Middle frontal gyrus (tissue), 1 donor: ENCODE measurements at regions not wholly inside any gene's neighbourhood (a gene's known extent, or its start where the extent isn't known, plus 50 kb on each side); places are given as distances from the start of the nearest gene placed in this dataset.
"Not testable (repeated sequence)": the region's sequence is repeated elsewhere in the genome, so short reads cannot be mapped to it uniquely, and the experiment has no call there.

Experiments
- DNase-seq: peaks from one replicate; pipeline ENCODE4 v3.0.0-alpha.2; 2015; ENCODE audit warnings: low spot score; ENCODE audit errors: extremely low spot score

- DNase-seq, result no peak
Measured at GRCh38 chr5:77910602-77911188, 134.6 kb upstream of the TBCA start.

DNA sequence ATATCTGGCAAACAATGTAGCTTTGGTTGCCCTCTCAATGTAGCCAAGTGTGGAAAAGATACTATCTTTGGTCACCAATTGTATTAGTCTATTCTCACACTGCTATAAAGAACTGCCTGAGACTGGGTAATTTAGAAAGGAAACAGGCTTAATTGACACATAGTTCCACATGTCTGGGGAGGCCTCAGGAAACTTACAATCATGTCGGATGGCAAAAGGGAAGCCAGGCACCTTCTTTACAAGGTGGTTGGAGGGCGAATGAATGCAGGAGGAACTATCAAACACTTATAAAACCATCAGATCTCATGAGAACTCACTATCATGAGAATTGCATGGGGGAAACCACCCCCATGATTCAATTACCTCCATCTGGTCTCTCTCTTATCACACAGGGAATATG is 133.1 kb upstream of the TBCA start:
- no peak for DNase-seq

DNA sequence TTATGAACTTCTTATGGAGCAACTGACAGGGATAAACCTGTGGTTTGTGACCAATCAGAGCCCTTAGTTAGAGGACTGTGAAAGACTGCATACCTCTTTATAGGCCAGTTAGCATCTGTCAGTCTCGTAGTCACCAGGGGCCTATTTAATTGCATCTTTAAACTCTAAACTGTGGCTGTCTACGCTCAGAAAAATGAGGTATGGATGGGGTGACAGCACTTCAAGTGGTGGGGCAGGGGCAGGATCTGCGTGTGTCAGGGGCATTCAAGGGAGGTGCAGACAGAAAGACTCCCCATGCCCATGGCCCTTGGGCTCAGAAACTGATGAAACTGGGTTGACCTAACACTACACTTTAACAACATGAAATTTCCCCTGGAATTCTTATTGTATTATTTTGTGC is 132.6 kb upstream of the TBCA start:
- DNase-seq, result no peak

DNA sequence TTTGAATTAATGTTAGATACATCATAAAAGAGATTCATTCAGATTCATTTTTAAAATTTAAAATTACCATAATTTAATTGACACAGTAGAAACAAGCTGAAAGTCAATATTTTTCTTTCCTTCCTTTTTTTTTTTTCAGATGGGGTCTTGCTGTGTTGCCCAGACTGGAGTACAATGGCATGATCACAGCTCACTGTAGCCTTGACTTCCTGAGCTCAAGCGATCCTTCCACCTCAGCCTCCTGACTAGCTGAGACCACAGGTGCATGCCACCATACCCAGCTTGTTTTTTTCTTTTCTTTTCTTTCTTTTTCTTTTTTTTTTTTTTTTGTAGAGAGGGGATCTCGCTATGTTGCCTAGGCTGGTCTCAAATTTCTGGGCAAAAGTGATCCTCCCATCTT is 131.6 kb upstream of the TBCA start:
- DNase-seq, result no peak

GRCh38 chr5:77906806-77907205 is 130.7 kb upstream of the TBCA start:
- DNase-seq, result no peak

DNA sequence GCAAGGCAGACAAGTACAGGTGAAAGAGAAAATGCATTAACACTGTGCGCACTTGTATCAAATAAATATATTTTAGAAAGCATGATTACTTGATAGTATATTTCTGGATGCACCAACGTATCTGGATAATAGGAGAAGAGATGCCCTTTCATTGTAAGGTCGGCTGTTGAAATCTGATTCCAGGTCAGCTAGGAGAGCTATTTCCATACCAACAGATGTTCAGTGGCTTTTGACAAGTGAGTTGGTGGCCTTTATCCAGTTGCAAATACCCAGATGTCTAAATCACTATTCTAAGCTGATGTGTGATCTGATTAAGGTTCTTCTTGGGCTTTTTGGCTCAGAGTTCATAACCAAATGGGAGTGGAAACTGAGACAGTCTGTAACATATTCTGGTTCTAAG is 128.2 kb upstream of the TBCA start:
- no peak for DNase-seq

DNA sequence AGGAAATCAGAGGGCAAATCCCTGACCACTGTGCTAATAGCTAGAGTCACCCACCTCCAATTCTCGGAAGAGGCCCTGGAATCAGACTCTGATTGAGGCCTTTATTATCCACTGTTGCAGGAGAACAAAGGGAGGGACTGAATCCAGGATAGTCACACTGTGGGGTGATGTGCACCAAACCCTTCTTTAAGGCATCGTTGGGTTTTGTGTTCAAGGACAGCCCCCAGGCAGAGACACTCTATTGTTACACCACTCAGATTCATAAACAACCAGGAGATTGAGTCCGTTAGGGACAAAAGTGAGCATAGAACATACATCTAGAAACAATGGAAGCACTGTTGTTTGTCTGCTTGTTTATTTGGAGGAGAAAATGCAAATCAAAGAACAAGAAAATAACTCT is 124.6 kb upstream of the TBCA start:
- peak; percentile 65 for DNase-seq

- DNase-seq, result peak; percentile 83
Measured at GRCh38 chr5:77898385-77898784, 122.2 kb upstream of the TBCA start.

- DNase-seq, result no peak
Measured at GRCh38 chr5:77896338-77896737, 120.2 kb upstream of the TBCA start.

- DNase-seq, result not testable (repeated sequence)
Measured at GRCh38 chr5:77894103-77894502, 118.0 kb upstream of the TBCA start.

GRCh38 chr5:77893225-77893860 is 117.2 kb upstream of the TBCA start:
- DNase-seq, result peak; percentile 39

DNA sequence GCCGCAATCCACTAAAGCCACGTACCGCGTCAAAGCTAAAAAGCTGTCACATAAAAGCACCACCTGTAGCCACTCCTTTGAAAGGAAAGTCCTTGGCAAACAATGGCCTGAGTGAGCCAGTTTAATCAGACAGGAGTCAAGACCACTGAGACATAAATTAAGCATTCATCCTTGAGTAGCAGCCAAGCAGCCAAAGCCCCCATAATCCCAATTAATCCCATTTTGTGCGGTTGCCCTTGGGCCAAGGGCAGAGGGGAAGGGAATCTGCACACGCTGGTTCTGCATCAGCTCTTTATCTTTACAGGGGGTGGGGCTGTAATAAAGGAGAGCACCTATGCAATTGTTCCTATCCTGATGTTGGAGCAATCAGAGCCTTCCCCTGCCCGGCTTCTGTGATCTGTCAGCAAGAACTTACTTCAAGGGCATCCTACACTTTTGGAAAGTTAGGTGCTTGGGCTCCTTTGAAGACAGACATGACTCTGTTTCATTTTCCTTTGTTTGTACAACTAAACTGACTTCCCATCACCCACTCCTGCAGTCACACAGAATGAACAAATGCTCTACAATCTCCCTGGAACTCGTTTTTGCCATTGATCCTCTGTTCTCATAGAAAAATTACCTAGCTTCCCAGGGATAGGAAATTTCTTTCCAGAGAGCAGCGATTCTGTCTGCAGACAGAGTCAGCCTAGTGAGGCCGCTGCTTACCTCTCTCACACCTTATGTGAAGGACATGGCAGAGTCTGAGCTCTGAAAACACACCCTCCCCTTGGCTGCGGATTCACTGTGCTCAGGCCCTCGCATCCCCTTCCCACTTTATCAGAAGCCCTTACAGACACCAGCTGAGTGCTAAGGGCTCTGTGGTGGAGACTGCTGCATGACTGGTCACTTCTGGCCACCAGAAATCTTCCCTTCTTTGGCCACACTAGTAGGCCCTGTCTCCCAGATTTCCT is 116.2 kb upstream of the TBCA start:
- no peak for DNase-seq

GRCh38 chr5:77885519-77885918 is 109.4 kb upstream of the TBCA start:
- DNase-seq, result no peak

GRCh38 chr5:77882670-77883257 is 106.6 kb upstream of the TBCA start:
- DNase-seq, result no peak

GRCh38 chr5:77881528-77881927 is 105.4 kb upstream of the TBCA start:
- DNase-seq, result no peak

DNA sequence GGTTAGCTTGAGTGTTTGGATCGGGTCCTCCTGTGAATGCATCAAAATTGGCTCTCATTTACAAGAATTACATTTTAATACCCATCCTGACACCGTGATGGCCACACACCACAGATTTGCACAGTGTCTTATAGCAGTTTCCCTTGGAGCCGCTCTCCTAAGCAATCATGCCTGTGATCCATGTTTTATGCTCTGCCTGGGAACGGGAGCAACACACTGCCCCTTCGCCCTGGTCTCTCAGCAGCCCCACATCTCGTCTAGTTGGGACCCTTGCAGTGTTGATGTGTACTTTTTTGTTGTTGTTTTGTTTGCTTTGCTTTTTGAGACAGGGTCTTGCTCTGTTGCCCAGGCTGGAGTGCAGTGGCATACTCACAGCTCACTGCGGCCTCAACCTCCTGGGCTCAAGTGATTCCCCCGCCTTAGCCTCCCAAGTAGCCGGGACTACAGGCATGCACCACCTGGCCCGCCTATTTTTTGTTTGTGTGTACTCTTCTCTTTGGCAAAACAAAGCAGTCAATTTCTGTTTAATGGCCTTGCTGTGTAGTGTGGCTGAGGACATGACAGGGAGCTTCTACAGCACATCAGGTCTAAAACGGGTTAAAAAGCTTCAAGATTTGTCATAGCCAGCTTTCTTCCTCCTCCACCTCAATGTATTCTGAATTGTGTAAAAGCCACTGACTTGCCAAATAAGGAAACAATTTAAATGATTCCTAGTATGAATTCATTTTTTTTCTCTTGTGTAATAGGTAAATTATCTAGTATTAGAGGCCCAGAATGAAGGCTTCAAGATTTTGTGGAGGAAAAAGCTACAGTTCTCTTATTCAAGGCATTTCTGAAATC is 101.6 kb upstream of the TBCA start:
- DNase-seq, result no peak

DNA sequence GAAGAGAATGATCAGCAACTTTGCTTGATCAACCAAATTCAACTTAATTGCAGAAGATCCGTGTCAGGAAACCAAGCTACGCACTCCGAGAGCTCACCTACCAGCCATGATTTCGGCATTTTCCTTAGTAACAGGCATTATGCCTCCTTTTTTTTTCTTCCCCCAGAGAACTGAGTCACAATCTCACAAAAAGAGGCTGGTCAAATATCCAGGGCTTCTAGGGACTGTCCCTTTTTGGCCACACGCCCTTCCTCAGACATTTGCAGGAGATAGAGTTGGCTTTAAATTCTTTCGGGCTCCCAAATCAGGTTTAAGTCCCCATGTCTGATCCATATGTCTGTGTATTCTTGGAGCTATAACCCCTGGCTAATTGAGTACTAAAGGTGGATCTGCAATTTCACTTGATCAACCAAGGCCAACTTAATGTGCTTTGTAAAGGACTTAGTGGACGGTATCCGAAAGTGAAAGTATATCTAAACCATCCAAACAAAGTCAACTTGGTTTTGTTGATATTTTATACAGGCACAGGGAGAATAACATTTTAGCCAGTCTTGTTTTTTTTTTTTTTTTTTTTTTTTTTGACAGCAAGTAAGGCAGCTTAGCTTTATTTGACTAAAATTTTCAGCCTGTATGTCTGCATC is 100.8 kb upstream of the TBCA start:
- no peak for DNase-seq

DNA sequence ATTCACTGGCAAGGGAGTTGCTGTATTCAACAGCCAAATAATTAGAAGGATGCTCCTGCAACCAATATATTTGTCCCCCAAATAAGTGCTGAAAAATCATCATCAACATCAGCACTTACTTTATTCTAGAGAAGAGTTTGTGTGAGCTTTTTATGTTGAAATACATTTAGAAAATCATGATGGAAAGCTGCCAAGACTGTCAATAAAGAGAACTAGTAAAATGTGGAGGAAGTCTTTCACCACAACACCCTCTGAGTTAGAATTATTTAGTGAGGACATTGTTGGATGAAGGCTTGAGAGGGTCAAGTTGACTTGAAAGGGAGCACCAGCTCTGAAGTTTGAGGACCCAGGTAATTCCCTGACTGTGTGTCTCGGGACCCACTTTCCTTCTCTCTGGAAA is 100.2 kb upstream of the TBCA start:
- DNase-seq, result no peak

GRCh38 chr5:77874691-77875090 is 98.6 kb upstream of the TBCA start:
- DNase-seq, result no peak

GRCh38 chr5:77873239-77873638 is 97.1 kb upstream of the TBCA start:
- DNase-seq, result no peak

- no peak for DNase-seq
Measured at GRCh38 chr5:77871946-77872345, 95.8 kb upstream of the TBCA start.
